ENCODE measurements at regions not wholly inside any gene's neighbourhood (a gene's known extent, or its start where the extent isn't known, plus 50 kb on each side); places are given as distances from the start of the nearest gene placed in this dataset.

DNA sequence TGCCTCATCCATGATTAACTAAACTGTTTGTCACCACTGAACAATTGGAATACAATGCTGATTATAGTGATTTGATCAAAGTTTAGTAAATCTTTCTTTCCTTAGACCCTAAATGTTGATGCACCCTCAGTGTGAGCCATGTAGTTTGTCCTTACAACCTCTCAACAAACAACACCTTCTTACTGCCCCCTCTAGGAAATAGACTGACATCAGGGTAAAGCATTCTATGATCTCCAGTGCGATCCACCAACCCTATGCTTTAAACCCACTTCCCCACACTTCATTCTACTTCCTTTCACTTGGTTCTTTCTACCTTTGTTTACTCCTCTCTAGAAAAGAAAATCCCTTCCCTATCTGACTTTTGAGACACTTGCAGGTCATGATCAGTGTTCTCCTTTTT lies 1842.5 kb upstream of the PRR20A start:
- no peaks in the 10 kb centered on the region for H3K36me3 ChIP-seq (ENCODE audit: control insufficient read depth, insufficient read depth, low read length)
- no peak overlapping the region for H2AFZ ChIP-seq (ENCODE audit: low read length)
- no peaks in the 10 kb centered on the region for H4K20me1 ChIP-seq (ENCODE audit: control insufficient read depth, extremely low read depth, insufficient read depth, low read length)
- H3K4me2 ChIP-seq (ENCODE audit: extremely low read depth, insufficient read depth, low read length), result no peak overlapping the region
- no peaks in the 10 kb centered on the region for H3K4me1 ChIP-seq (ENCODE audit: control insufficient read depth, extremely low read depth, insufficient read depth, low read length)
- H3K79me2 ChIP-seq (ENCODE audit: control insufficient read depth, insufficient read depth, low read length), result no peaks in the 10 kb centered on the region
- no peaks in the 10 kb centered on the region for H3K27me3 ChIP-seq (ENCODE audit: control insufficient read depth, insufficient read depth, low read length)
- H3K9ac ChIP-seq (ENCODE audit: insufficient read depth, low read length), result no peak overlapping the region
- no peak overlapping the region for H3K4me3 ChIP-seq (replicated peaks in 1 of 4; ENCODE audit: control extremely low read depth in 1 of 4, insufficient read depth in 1 of 4, low read depth in 3 of 4, low read length in 4 of 4)
- no peak overlapping the region for H3K27ac ChIP-seq (ENCODE audit: insufficient read depth, low read length)
- no peak for TF ChIP-seq EZH2 (IDR thresholded peaks at IDR 0.05; ENCODE audit: low read length, missing control alignments)
- TF ChIP-seq, protein P1, sequence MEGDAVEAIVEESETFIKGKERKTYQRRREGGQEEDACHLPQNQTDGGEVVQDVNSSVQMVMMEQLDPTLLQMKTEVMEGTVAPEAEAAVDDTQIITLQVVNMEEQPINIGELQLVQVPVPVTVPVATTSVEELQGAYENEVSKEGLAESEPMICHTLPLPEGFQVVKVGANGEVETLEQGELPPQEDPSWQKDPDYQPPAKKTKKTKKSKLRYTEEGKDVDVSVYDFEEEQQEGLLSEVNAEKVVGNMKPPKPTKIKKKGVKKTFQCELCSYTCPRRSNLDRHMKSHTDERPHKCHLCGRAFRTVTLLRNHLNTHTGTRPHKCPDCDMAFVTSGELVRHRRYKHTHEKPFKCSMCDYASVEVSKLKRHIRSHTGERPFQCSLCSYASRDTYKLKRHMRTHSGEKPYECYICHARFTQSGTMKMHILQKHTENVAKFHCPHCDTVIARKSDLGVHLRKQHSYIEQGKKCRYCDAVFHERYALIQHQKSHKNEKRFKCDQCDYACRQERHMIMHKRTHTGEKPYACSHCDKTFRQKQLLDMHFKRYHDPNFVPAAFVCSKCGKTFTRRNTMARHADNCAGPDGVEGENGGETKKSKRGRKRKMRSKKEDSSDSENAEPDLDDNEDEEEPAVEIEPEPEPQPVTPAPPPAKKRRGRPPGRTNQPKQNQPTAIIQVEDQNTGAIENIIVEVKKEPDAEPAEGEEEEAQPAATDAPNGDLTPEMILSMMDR (conservative IDR thresholded peaks at IDR 0.05 in 1 of 2, IDR thresholded peaks at IDR 0.05 in 1 of 2; ENCODE audit: low read depth in 1 of 2, low read length in 2 of 2), result no peak
- H3K9me3 ChIP-seq (ENCODE audit: control insufficient read depth, insufficient read depth, low read depth, low read length), result no peaks in the 10 kb centered on the region
- DNase-seq (ENCODE audit: low read depth in 2 of 2), result no peak

DNA sequence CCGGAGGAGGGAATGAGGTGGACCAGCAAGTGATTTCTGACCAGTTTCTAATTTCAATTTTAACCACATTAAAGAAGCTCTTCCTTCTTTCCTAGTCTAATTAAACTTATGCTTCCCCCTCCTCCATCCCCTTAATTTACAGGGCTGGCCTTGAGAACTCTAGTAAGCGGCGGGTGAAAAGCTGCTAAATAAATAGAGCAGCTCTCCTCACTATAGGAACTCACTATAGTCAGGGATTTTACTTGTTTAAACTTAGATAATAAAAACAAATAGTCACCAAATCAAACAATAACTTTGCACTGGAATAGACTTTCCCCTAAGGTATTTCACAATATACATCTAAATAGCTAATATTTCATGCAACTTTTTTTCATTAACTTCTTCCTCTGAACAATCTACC lies 1838.2 kb upstream of the PRR20A start:
- Histone ChIP-seq H3K4me3 (replicated peaks in 1 of 4; ENCODE audit: control extremely low read depth in 1 of 4, insufficient read depth in 1 of 4, low read depth in 3 of 4, low read length in 4 of 4) (no peak overlapping the region), H3K79me2 (ENCODE audit: control insufficient read depth, insufficient read depth, low read length) (no peaks in the 10 kb centered on the region), H3K27me3 (ENCODE audit: control insufficient read depth, insufficient read depth, low read length) (no peaks in the 10 kb centered on the region), H4K20me1 (ENCODE audit: control insufficient read depth, extremely low read depth, insufficient read depth, low read length) (no peaks in the 10 kb centered on the region), H3K9me3 (ENCODE audit: control insufficient read depth, insufficient read depth, low read depth, low read length) (no peaks in the 10 kb centered on the region), H3K36me3 (ENCODE audit: control insufficient read depth, insufficient read depth, low read length) (no peaks in the 10 kb centered on the region), H3K4me1 (ENCODE audit: control insufficient read depth, extremely low read depth, insufficient read depth, low read length) (no peaks in the 10 kb centered on the region), H2AFZ (ENCODE audit: low read length) (no peak overlapping the region), H3K4me2 (ENCODE audit: extremely low read depth, insufficient read depth, low read length) (no peak overlapping the region), H3K9ac (ENCODE audit: insufficient read depth, low read length) (no peak overlapping the region), H3K27ac (ENCODE audit: insufficient read depth, low read length) (no peak overlapping the region)
- no peak for TF ChIP-seq EZH2 (IDR thresholded peaks at IDR 0.05; ENCODE audit: low read length, missing control alignments)
- TF ChIP-seq, protein P1 (conservative IDR thresholded peaks at IDR 0.05 in 1 of 2, IDR thresholded peaks at IDR 0.05 in 1 of 2; ENCODE audit: low read depth in 1 of 2, low read length in 2 of 2), result no peak
- no peak for DNase-seq (ENCODE audit: low read depth in 2 of 2)

DNA sequence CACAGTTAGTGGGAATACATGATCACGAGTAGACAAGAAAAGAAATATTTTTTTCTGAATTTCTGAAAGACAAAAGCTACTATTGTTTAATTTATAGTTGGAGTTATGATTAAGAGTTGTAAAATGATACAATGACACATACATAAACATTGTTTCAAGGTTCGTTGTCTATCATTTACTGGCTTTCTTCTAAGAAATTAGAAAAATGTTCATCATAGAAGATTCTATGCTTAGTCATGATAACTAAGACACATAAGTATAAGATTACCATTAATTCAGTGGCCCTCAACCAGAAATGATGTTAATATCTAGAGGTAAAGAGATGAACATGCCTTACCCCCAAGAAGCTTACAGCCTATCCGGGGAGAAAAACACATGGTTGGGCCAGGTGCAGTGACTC lies 1832.8 kb upstream of the PRR20A start:
- no peaks in the 10 kb centered on the region for H3K79me2 ChIP-seq (ENCODE audit: control insufficient read depth, insufficient read depth, low read length)
- no peaks in the 10 kb centered on the region for H3K36me3 ChIP-seq (ENCODE audit: control insufficient read depth, insufficient read depth, low read length)
- no peak overlapping the region for H2AFZ ChIP-seq (ENCODE audit: low read length)
- TF ChIP-seq, protein P1 (conservative IDR thresholded peaks at IDR 0.05 in 1 of 2, IDR thresholded peaks at IDR 0.05 in 1 of 2; ENCODE audit: low read depth in 1 of 2, low read length in 2 of 2), result no peak
- no peak for TF ChIP-seq EZH2 (IDR thresholded peaks at IDR 0.05; ENCODE audit: low read length, missing control alignments)
- no peaks in the 10 kb centered on the region for H3K9me3 ChIP-seq (ENCODE audit: control insufficient read depth, insufficient read depth, low read depth, low read length)
- H4K20me1 ChIP-seq (ENCODE audit: control insufficient read depth, extremely low read depth, insufficient read depth, low read length), result no peaks in the 10 kb centered on the region
- H3K27ac ChIP-seq (ENCODE audit: insufficient read depth, low read length), result no peak overlapping the region
- DNase-seq (ENCODE audit: low read depth in 2 of 2), result no peak
- H3K27me3 ChIP-seq (ENCODE audit: control insufficient read depth, insufficient read depth, low read length), result no peaks in the 10 kb centered on the region
- no peak overlapping the region for H3K4me3 ChIP-seq (replicated peaks in 1 of 4; ENCODE audit: control extremely low read depth in 1 of 4, insufficient read depth in 1 of 4, low read depth in 3 of 4, low read length in 4 of 4)
- no peak overlapping the region for H3K4me2 ChIP-seq (ENCODE audit: extremely low read depth, insufficient read depth, low read length)
- H3K4me1 ChIP-seq (ENCODE audit: control insufficient read depth, extremely low read depth, insufficient read depth, low read length), result no peaks in the 10 kb centered on the region
- no peak overlapping the region for H3K9ac ChIP-seq (ENCODE audit: insufficient read depth, low read length)
